Loucy (cell line): ENCODE measurements at regions not wholly inside any gene's neighbourhood (a gene's known extent, or its start where the extent isn't known, plus 50 kb on each side); places are given as distances from the start of the nearest gene placed in this dataset.

ENCODE experiments used
- CTCF ChIP-seq: fragments of 200-600 bp; sonication (generic); conservative IDR thresholded peaks from 2 replicates; pipeline ENCODE4 v1.5.1; 2014; ENCODE audit warnings: mild to moderate bottlenecking, antibody characterized with exemption, low read length
- EZH2phosphoT487 ChIP-seq: fragments of 200-600 bp; IDR thresholded peaks from 2 replicates; pipeline ENCODE4 v1.6.1; 2018; ENCODE audit warnings: antibody characterized with exemption, mild to moderate bottlenecking, moderate library complexity, borderline replicate concordance

- TF ChIP-seq CTCF (no peak), EZH2phosphoT487 (no peak)
These were observed 499.9 kb downstream of the VRK1 start for GRCh38 chr14:97297100-97297499.
